Mucosa of gallbladder (tissue), 1 donor: ENCODE measurements at regions not wholly inside any gene's neighbourhood (a gene's known extent, or its start where the extent isn't known, plus 50 kb on each side); places are given as distances from the start of the nearest gene placed in this dataset.
"Not testable (repeated sequence)": the region's sequence is repeated elsewhere in the genome, so short reads cannot be mapped to it uniquely, and the experiment has no call there.

Experiments used
- DNase-seq: peaks from one replicate; pipeline ENCODE4 v3.0.0-alpha.2; 2020; ENCODE audit warnings: low spot score
- donor health status: DM: no; HTN: no; CAD: no.

GRCh38 chr2:240373289-240373885 is 62.1 kb upstream of the GPC1 start:
- DNase-seq: no peak

GRCh38 chr2:240374085-240374907 is 61.2 kb upstream of the GPC1 start:
- DNase-seq: peak; percentile 63

- DNase-seq: no peak
Measured at GRCh38 chr2:240375024-240375645, 60.3 kb upstream of the GPC1 start.

- no peak for DNase-seq
Measured at GRCh38 chr2:240376739-240377138, 58.7 kb upstream of the GPC1 start.

- DNase-seq: no peak
Measured at GRCh38 chr2:240377366-240377765, 58.1 kb upstream of the GPC1 start.

- DNase-seq: no peak
Measured at GRCh38 chr2:240379089-240379636, 56.3 kb upstream of the GPC1 start.

- DNase-seq: no peak
Measured at GRCh38 chr2:240383099-240383758, 52.2 kb upstream of the GPC1 start.

GRCh38 chr2:240383871-240384700 is 51.4 kb upstream of the GPC1 start:
- no peak for DNase-seq

- DNase-seq: no peak
Measured at GRCh38 chr2:240384711-240385450, 50.6 kb upstream of the GPC1 start.

- not testable (repeated sequence) for DNase-seq
Measured at GRCh38 chr2:240385451-240386161, 49.9 kb upstream of the GPC1 start.
